Mesenchymal stem cell (in vitro differentiated cells and primary cell): ENCODE measurements at regions not wholly inside any gene's neighbourhood (a gene's known extent, or its start where the extent isn't known, plus 50 kb on each side); places are given as distances from the start of the nearest gene placed in this dataset.
A peak's percentile ranks its signal among the peaks of the same experiment; 100 is the strongest.

Experiments
- DNase-seq: peaks from one replicate; pipeline ENCODE4 v3.0.0-alpha.2; 2013
- H2AFZ ChIP-seq: one replicate; pipeline ENCODE4 v1.6.1; 2013; ENCODE audit warnings: low read depth, mild to moderate bottlenecking, control low read depth, inconsistent platforms, low read length, moderate library complexity
- H2AK5ac ChIP-seq: 2 replicates; pipeline ENCODE4 v1.6.1; 2013; ENCODE audit warnings: low read length, moderate library complexity, mild to moderate bottlenecking, inconsistent platforms; ENCODE audit not compliant: severe bottlenecking
- H2BK120ac ChIP-seq: one replicate; pipeline ENCODE4 v1.6.1; 2013; ENCODE audit warnings: low read depth, mild to moderate bottlenecking, inconsistent platforms, low read length, moderate library complexity
- H2BK12ac ChIP-seq, 2 experiments: one replicate each; pipeline ENCODE4 v1.6.1; 2013; ENCODE audit warnings: inconsistent platforms in 2 of 2, low read length in 2 of 2, mild to moderate bottlenecking in 2 of 2, moderate library complexity in 2 of 2, control low read depth in 1 of 2
- H2BK15ac ChIP-seq: one replicate; pipeline ENCODE4 v1.6.1; 2013; ENCODE audit warnings: mild to moderate bottlenecking, low read depth, inconsistent platforms; ENCODE audit not compliant: poor library complexity, severe bottlenecking
- H2BK5ac ChIP-seq: 2 replicates; pipeline ENCODE4 v1.6.1; 2013; ENCODE audit warnings: low read depth, mild to moderate bottlenecking, low read length, control low read depth, inconsistent platforms; ENCODE audit not compliant: poor library complexity, severe bottlenecking
- H3K14ac ChIP-seq, 2 experiments: one replicate each; pipeline ENCODE4 v1.6.1; 2013; ENCODE audit warnings: inconsistent platforms in 2 of 2, low read length in 2 of 2, control low read depth in 1 of 2, mild to moderate bottlenecking in 1 of 2, moderate library complexity in 1 of 2
- H3K18ac ChIP-seq, 2 experiments: one replicate each; pipeline ENCODE4 v1.6.1; 2013; ENCODE audit warnings: inconsistent platforms in 2 of 2, low read length in 2 of 2, control low read depth in 1 of 2, low read depth in 1 of 2, mild to moderate bottlenecking in 1 of 2
- H3K23ac ChIP-seq, 2 experiments: one replicate each; pipeline ENCODE4 v1.6.1; 2013; ENCODE audit warnings: inconsistent platforms in 2 of 2, low read length in 2 of 2, mild to moderate bottlenecking in 2 of 2, moderate library complexity in 2 of 2, control low read depth in 1 of 2
- H3K27ac ChIP-seq: 2 replicates; pipeline ENCODE4 v1.5.1; 2013; ENCODE audit warnings: mild to moderate bottlenecking, moderate library complexity, low read length, control low read depth, inconsistent platforms; ENCODE audit not compliant: poor library complexity, severe bottlenecking
- H3K27me3 ChIP-seq, 2 experiments: 2 replicates each; pipeline versions ENCODE4 v1.6.1 to v1.7.0; 2013; ENCODE audit warnings: low read length in 2 of 2, mild to moderate bottlenecking in 2 of 2, moderate library complexity in 2 of 2, control low read depth in 1 of 2, inconsistent platforms in 1 of 2; ENCODE audit not compliant: control insufficient read depth in 1 of 2, insufficient read depth in 1 of 2
- H3K36me3 ChIP-seq, 2 experiments: 2 replicates each; pipeline versions ENCODE4 v1.6.1 to v1.7.0; 2013; ENCODE audit warnings: low read length in 2 of 2, control low read depth in 1 of 2, inconsistent platforms in 1 of 2, low read depth in 1 of 2, mild to moderate bottlenecking in 1 of 2; ENCODE audit not compliant: insufficient read depth in 2 of 2, control insufficient read depth in 1 of 2
- H3K4ac ChIP-seq, 2 experiments: one replicate each; pipeline ENCODE4 v1.6.1; 2013; ENCODE audit warnings: inconsistent platforms in 2 of 2, low read length in 2 of 2, mild to moderate bottlenecking in 2 of 2, moderate library complexity in 2 of 2, control low read depth in 1 of 2, low read depth in 1 of 2
- H3K4me1 ChIP-seq: 2 replicates; pipeline ENCODE4 v1.6.1; 2013; ENCODE audit warnings: low read depth, low read length, control low read depth; ENCODE audit not compliant: control insufficient read depth, insufficient read depth
- H3K4me2 ChIP-seq: 2 replicates; pipeline ENCODE4 v1.6.1; 2013; ENCODE audit warnings: low read length, mild to moderate bottlenecking, inconsistent platforms; ENCODE audit not compliant: poor library complexity, severe bottlenecking
- H3K4me3 ChIP-seq, 2 experiments: 2 replicates each; pipeline versions ENCODE4 v1.5.1 to v1.7.0; 2013; ENCODE audit warnings: low read length in 2 of 2, mild to moderate bottlenecking in 2 of 2, control low read depth in 1 of 2, low read depth in 1 of 2; ENCODE audit not compliant: insufficient read depth in 1 of 2
- H3K79me1 ChIP-seq: replicated peaks from 2 replicates; pipeline ENCODE4 v1.6.1; 2013; ENCODE audit warnings: mild to moderate bottlenecking, control low read depth, low read length, inconsistent platforms; ENCODE audit not compliant: poor library complexity, severe bottlenecking
- H3K9ac ChIP-seq: 2 replicates; pipeline ENCODE4 v1.7.0; 2013; ENCODE audit warnings: mild to moderate bottlenecking, low read length, moderate library complexity
- H3K9me3 ChIP-seq: 2 replicates; pipeline ENCODE4 v1.7.0; 2013; ENCODE audit warnings: mild to moderate bottlenecking, low read length; ENCODE audit not compliant: control insufficient read depth
- H4K8ac ChIP-seq: one replicate; pipeline ENCODE4 v1.6.1; 2013; ENCODE audit warnings: inconsistent platforms, mild to moderate bottlenecking, low read length, moderate library complexity
- H4K91ac ChIP-seq: one replicate; pipeline ENCODE4 v1.6.1; 2013; ENCODE audit warnings: mild to moderate bottlenecking, low read length, inconsistent platforms
- WGBS: methylation state at CpG from one replicate; pipeline ENCODE4 v1.1.7; 2013; ENCODE audit warnings: mixed read lengths; 5-methylcytosine and 5-hydroxymethylcytosine counted together

GRCh38 chrX:36930491-36930890, 77.7 kb upstream of the FAM47C start:
- no peaks in the 10 kb centered on the region for H3K4me1 ChIP-seq
- H3K4ac ChIP-seq: no peak overlapping the region
- H2BK120ac ChIP-seq: no peak overlapping the region
- H2BK12ac ChIP-seq: no peak overlapping the region
- 22% methylated on average over 1 of the region's 1 CpG for WGBS
- H3K18ac ChIP-seq: no peak overlapping the region
- H4K8ac ChIP-seq: no peak overlapping the region
- H3K27ac ChIP-seq: no peak overlapping the region
- no peak for DNase-seq
- no peaks in the 10 kb centered on the region for H3K79me1 ChIP-seq
- H3K36me3 ChIP-seq: no peaks in the 10 kb centered on the region
- H3K23ac ChIP-seq: no peak overlapping the region
- no peak overlapping the region for H3K14ac ChIP-seq
- H3K4me3 ChIP-seq: no peak overlapping the region
- no peak overlapping the region for H2BK15ac ChIP-seq
- H2AK5ac ChIP-seq: no peak overlapping the region
- no peak overlapping the region for H4K91ac ChIP-seq
- H2BK5ac ChIP-seq: no peak overlapping the region
- no peak overlapping the region for H3K9ac ChIP-seq
- H2AFZ ChIP-seq: no peak overlapping the region
- H3K9me3 ChIP-seq: peaks cover 21% of the 10 kb centered on the region
- peaks cover 0 to 3% of the 10 kb centered on the region in 2 experiments for H3K27me3 ChIP-seq
- no peak overlapping the region for H3K4me2 ChIP-seq

GRCh38 chrX:36947214-36947613, 61.0 kb upstream of the FAM47C start:
- WGBS: 92% methylated on average over 2 of the region's 5 CpGs

GRCh38 chrX:36950495-36951253, 57.5 kb upstream of the FAM47C start:
- Histone ChIP-seq H3K4me1 (no peaks in the 10 kb centered on the region), H3K4me3 (no peak overlapping the region), H3K79me1 (no peaks in the 10 kb centered on the region), H2BK120ac (no peak overlapping the region), H3K36me3 (no peaks in the 10 kb centered on the region), H2BK12ac (no peak overlapping the region), H3K27ac (no peak overlapping the region), H4K91ac (no peak overlapping the region), H3K27me3 (peaks cover 0 to 3% of the 10 kb centered on the region in 2 experiments), H2BK15ac (no peak overlapping the region), H3K14ac (no peak overlapping the region), H3K9me3 (peaks cover 3% of the 10 kb centered on the region), H4K8ac (no peak overlapping the region), H2AK5ac (no peak overlapping the region), H3K18ac (no peak overlapping the region), H3K4ac (no peak overlapping the region), H2BK5ac (no peak overlapping the region), H3K23ac (no peak overlapping the region), H3K9ac (no peak overlapping the region), H3K4me2 (no peak overlapping the region), H2AFZ (no peak overlapping the region)
- DNase-seq: no peak
- WGBS: 47% methylated on average over 2 of the region's 4 CpGs

More at GRCh38 chrX:36947214-36947613, 61.0 kb upstream of the FAM47C start:
- Histone ChIP-seq H4K91ac (no peak overlapping the region), H3K14ac (no peak overlapping the region), H4K8ac (no peak overlapping the region), H3K9me3 (peaks cover 3% of the 10 kb centered on the region), H3K27ac (no peak overlapping the region), H3K27me3 (peaks cover 0 to 3% of the 10 kb centered on the region in 2 experiments), H3K9ac (no peak overlapping the region), H3K79me1 (no peaks in the 10 kb centered on the region), H2AK5ac (no peak overlapping the region), H2BK12ac (no peak overlapping the region), H3K4me2 (no peak overlapping the region), H3K18ac (no peak overlapping the region), H3K36me3 (no peaks in the 10 kb centered on the region), H3K23ac (no peak overlapping the region), H3K4ac (no peak overlapping the region), H2BK15ac (no peak overlapping the region), H2BK5ac (no peak overlapping the region), H3K4me3 (no peak overlapping the region), H3K4me1 (no peaks in the 10 kb centered on the region), H2AFZ (no peak overlapping the region), H2BK120ac (no peak overlapping the region)
- DNase-seq: no peak

GRCh38 chrX:36957425-36958328, 50.5 kb upstream of the FAM47C start:
- no peak overlapping the region for H2BK12ac ChIP-seq
- peak overlapping the region in 1 of 2 experiments; percentile 35 for H3K23ac ChIP-seq
- no peak overlapping the region for H2AK5ac ChIP-seq
- peaks cover 0 to 21% of the 10 kb centered on the region in 2 experiments for H3K27me3 ChIP-seq
- H3K4me3 ChIP-seq: peak overlapping the region; percentile 47 to 59
- H3K4me2 ChIP-seq: peak overlapping the region; percentile 91
- H3K4ac ChIP-seq: no peak overlapping the region
- H3K18ac ChIP-seq: no peak overlapping the region
- H2BK15ac ChIP-seq: no peak overlapping the region
- H2BK5ac ChIP-seq: no peak overlapping the region
- no peak overlapping the region for H3K27ac ChIP-seq
- peaks cover 8% of the 10 kb centered on the region for H3K4me1 ChIP-seq
- no peak overlapping the region for H3K14ac ChIP-seq
- no peak overlapping the region for H3K9ac ChIP-seq
- no peak overlapping the region for H2AFZ ChIP-seq
- H2BK120ac ChIP-seq: no peak overlapping the region
- H4K8ac ChIP-seq: no peak overlapping the region
- no peak for DNase-seq
- no peaks in the 10 kb centered on the region for H3K9me3 ChIP-seq
- H3K79me1 ChIP-seq: no peaks in the 10 kb centered on the region
- WGBS: under 1% methylated on average over 41 of the region's 91 CpGs
- no peaks in the 10 kb centered on the region for H3K36me3 ChIP-seq
- no peak overlapping the region for H4K91ac ChIP-seq
